HUDEP-2 (cell line): ENCODE measurements at regions not wholly inside any gene's neighbourhood (a gene's known extent, or its start where the extent isn't known, plus 50 kb on each side); places are given as distances from the start of the nearest gene placed in this dataset.

Experiments used
- DNase-seq, 76 experiments: peaks; one replicate each; lab custom pipeline; 2025; ENCODE audit not compliant: unreplicated experiment in 76 of 76; lab: John Stamatoyannopoulos, UW

DNA sequence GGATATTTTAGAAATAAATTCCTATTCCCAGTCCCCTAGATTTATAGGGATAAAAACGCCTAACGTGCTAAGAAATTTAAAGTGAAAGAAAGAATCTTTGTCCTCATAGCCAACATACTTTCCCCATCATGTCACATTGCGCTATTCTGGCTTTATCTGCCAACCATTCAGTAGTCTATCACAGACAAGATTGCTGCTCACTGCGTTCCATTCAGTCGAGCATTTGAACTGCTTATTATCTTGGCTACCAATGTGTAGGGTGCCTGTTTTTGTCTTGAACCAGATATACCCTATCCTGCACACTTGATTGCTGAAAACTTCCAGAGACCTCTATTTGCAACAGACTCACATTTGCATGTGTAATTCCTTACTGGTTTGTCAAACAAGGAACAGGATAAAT, 751.5 kb downstream of the EPHA7 start:
- DNase-seq = no peak

DNA sequence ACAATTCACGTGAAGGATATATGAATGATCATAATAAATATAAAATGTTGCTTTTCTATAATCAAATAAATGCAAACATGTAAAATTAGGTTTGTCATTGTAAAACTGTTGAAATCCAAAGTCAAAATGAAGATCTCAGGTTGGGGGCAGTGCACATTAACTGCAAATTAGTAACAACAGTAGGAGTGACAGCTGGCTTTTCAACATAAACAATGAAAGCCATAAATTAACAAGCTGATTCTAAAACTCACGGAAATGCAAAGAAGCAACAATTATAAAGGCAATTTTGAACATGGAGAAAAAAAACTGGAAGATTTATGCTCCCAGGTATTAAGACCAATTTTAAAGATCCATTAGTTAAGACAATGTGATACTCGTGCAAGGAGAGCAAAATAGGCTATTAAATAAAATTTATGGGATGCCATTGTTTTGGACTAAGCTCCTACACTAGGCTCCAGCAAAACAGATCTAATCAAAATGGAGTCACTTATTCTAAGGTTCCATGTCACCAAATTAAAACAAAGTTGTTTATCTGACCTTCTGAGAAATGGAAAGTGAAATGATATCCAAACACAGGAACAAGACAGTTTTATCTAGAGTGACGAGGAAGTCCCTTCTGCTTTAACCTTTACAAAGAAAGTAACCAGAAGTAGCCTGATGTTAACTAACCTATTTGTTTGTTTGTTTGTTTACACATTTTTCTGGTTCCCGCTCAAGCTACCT, 770.8 kb downstream of the EPHA7 start:
- no peak for DNase-seq

DNA sequence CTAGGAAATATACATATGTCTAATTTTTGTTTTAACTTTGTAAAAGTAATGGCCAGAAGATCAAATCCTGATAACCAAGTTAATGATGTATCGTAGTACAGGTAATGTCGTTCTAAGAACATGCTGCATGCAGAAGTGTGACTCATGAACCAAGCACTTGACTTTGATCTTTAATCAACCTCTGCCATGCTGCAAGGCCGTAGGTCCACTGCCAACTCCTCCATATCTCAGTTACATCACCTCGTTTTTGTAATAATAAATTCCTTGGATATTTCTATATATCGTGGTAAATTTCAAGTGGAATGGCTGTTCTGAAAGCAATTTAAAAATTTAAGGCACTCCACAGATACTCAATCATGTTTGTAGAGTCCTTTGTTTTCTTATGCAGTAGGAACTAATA, 771.7 kb downstream of the EPHA7 start:
- DNase-seq = no peak

DNA sequence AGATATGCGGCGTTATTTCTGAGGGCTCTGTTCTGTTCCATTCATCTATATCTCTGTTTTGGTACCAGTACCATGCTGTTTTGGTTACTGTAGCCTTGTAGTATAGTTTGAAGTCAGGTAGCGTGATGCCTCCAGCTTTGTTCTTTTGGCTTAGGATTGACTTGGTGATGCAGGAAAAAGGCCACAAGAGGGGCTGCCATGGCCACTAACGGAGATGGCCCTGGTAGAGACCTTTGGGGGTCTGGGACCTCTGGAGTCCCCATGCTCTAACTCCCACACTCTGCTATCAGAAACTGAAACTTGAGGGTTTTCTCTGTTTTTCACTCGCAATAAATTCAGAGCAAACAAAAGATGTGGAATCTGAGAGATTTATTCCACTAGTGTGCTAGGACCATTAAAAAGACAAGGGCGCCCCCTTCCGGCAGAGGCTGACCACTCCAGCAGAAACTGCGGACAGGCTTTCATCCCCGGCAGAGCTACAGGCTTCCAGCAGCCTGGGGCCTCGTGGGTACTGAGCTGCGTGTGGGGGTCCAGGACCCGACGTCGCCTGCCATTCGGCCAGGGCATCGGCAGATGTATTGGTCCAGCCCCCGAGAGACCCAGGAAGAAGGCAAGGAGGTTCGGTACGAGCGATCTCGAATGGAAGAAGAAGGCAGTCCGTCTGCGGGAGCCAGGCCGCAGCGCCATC, 775.1 kb downstream of the EPHA7 start:
- peak in 8 of 76 experiments; percentile 5 to 48 (median 28) for DNase-seq

DNA sequence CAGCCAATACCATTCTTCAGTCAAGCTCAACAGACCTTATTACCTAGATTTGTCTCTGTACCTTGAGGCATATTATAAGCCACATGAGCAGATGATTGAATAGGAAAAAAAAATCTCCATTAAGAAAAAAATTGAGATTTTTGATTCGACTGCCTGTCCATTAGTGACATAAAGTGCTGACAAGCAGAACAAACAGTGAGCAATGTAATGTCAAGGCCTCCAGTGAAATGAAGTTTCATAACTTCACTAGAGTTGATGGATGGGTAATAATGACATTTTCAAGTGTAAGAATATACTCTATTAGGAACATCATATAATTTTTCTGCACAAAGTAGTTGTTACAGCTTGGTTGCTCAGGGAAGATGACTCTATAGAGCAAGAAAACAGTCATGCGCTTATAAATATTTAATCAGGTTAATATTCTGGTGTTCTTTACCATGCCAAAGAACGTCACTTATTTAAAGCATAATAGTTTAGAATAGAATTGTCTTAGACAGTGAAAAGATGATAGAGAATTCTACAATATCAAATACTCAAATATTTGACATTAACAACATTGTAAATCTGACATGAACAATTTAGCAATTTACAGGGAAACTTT, 783.7 kb downstream of the EPHA7 start:
- DNase-seq = no peak

DNA sequence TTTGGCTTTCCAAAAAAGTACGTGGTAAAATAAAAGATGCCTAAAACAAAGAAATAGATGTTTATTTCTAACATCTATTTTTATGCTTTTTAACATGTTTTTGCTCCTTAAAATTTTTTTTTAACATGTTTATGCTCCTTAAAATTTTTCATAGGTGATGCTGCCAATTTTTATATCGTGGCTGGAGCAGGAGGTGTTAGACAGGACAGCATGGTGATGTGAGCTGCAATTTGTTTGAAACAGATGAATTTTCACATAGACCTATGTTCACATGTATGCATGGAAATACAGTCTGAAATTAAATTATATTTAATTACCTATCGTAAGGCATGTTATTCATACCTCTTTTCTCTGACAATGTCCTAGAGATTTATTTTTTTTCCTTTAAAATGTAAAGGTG, 784.8 kb downstream of the EPHA7 start:
- no peak for DNase-seq

DNA sequence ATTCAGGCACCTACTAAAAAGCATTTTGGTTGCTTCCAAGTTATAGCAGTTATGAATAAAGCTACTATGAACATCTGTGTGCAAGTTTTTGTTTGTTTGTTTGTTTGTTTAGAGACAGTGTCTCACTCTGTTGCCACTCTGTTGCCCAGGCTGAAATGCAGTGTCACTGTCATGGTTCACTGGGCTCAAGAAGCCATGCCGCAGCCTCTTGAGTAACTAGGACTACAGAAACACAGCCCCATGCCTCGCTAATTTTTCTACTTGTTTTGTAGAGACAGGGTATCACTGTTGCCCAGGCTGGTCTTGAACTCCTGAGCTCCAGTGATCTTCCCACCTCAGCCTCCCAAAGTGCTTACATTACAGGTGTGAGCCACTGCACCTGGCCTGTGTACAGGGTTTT, 795.9 kb downstream of the EPHA7 start:
- no peak for DNase-seq

DNA sequence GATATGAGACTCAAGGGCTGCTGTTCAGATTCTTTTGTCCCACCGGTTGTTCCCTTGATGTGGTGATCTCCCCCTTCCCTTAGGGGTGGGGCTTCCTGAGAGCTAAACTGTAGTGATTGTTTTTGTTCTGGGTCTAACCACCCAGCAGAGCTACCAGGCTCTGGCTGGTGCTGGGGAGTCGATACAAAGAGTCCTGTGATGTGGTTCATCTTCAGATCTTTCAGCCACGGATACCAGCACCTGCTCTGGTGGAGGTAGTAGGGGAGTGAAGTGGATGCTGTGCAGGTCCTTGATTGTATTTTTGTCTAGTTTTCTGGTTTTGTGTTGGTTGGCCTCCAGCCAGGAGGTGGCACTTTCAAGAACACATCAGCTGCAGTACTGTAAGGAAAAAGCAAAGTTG, 801.6 kb downstream of the EPHA7 start:
- no peak for DNase-seq

DNA sequence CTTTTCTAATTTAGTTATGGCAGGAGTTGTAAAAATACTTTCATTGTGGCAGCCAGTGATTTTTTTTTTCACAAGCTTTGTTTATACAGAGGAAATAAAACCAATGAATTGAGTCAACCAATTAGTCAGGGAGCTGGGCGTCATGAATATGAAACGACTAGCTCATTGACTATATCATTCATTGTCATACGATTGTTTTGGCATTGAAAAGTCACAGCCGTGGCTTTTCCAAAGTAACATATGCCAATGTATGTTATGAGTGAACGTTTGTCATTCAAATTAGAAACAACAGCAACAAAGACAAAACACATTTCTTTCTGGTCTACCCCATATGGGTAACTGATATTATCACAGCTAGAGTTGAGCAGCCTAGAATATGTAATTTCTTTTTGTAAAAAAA, 810.6 kb downstream of the EPHA7 start:
- DNase-seq = no peak

DNA sequence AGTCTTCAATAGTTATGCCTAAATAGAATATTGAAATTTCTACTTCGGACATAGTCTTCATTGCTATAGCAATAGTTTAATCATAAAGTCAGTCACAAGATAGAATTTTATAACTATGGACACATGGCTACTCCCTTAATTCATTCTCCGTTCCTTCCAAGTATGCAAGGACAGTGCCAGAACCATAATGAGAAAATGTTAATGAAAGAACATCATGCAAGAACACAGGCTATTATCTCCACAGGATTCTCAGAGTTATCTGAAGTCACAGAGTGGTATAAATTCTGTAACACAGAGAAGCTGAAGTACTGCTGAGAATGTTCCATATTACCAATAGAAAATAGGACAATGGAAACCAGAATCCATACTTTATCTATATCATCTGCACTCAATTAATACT, 826.2 kb downstream of the EPHA7 start:
- DNase-seq = no peak

DNA sequence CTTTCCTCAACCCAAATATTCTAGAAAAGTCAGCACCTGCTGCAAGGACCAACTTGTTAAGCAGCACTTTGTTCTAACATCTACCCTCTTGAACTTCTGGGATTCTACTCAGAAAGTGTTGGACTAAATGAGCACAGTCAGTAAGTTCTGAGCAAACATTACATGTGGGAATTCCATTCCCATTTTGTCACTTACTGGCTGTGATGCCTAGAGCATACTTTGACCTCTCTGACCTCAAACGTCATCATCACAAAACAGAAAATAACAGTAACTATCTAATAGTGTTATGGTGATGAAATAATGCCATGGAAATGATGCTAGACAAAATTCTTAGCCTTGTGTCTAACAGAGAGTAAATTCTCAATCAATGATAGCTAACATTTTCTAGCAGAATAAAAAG, 829.4 kb downstream of the EPHA7 start:
- DNase-seq = no peak

DNA sequence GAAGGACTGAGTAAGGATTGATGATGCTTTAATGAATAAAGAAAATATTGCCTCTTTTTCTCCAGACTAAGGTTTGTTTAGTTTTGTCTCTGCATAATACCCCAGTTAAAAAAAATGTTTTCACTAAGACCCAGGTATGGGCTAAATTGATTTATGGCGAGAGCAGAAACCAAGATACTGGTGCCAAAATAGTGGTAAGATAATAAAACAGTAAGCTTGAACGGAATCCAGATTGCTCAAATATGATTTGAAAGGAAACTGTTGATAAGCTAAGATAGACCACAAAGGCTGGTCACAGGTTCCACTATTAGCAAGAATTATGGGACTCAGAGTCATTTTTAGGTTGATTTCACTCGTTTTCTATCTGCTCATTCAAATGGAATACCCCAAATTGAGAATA, 831.2 kb downstream of the EPHA7 start:
- no peak for DNase-seq

DNA sequence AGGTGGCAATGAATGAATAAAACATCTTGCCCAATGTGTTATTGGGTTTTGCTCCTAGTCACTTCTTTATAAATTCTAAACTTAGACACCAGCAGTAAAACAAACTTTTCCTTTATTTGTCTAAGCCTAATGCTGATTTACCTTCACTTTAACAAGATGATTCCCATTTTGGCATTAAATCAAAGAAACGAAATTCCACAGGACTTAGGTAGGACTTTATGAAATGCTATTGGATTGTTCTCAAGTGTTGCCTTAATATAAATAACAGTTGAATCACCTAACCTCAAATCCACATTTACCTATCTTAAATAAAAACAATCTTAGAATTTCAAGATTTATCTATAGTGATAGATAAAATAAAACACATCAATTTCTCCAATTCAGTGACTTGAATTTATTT, 831.8 kb downstream of the EPHA7 start:
- DNase-seq = no peak

DNA sequence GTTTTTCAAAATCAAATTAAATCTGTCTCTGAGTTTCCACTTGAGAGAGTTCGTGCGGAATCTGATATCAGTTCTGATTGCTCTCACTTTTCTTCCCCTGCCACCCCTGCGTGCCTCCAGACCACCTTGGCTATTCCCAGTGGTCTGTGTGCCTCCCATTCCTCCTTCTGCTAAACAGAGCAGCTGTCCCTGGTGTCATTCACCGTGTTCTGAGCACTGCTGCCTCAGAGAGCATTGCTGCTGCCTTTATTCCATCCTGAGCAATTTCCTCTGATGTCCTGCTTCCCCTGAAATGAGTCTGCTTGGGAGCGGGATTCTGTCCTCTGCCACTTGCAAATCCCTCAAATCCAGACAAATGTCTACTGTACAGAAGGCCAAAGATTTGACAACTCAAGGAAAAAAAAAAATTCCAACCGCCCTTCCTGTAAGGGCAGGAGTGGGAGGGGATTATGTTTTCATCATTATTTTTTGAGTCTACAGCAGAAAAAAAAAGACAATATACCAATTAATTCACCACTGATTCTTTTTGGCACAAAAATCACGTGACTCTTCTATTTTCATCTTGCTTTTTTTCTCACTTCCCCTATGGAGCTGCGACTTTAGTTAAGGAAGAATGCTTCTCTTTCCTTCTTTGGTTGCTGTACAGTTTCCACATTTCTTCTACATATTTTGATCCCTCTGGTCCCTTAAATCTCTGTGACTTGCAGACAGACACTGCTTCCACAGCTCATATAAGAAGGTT, 833.0 kb downstream of the EPHA7 start:
- DNase-seq = no peak

DNA sequence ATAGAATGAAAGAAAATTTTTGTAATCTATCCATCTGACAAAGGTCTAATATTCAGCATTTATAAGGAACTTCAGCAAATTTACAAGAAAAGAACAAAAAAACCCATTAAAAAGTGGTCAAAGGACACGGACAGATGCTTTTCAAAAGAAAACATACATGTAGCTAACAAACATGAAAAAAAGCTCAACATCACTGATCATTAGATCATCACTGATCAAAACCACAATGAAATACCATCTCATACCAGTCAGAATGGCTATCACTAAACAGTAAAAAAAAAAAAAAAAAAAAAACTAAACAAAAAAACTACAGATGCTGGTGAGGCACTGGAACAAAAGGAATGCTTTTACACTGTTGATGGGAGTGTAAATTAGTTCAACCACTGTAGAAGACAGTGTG, 837.1 kb downstream of the EPHA7 start:
- DNase-seq = no peak

DNA sequence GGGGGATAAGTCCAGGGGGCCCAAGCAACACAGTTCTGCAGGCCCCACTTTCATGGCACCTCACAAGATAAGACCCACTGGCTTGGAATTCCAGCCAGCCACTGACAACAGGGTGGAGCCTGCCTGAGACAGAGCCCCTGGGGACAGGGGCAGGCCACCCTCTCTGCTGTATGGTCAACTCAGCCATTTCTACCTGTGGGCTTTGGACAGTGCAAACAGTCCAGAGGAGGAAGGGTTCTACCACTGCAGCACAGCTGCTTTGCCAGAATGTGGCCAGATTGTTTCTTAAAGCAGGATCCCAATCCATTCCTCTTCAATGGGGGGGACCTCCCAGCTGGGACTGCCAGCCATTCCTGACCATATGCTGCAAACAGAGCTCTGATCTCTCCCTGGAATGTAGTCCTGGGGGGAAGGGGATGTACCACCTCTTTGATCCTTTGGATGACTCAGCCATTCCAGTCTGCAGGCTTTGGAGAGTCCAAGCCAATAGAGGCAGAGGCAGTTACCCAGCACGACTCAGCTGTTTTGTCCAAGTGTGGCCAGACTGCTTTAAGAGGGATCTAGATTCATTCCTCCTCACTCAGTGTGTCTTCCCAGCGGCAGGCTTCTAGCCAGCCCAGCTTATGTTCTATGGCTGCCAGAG, 842.2 kb downstream of the EPHA7 start:
- DNase-seq = no peak

DNA sequence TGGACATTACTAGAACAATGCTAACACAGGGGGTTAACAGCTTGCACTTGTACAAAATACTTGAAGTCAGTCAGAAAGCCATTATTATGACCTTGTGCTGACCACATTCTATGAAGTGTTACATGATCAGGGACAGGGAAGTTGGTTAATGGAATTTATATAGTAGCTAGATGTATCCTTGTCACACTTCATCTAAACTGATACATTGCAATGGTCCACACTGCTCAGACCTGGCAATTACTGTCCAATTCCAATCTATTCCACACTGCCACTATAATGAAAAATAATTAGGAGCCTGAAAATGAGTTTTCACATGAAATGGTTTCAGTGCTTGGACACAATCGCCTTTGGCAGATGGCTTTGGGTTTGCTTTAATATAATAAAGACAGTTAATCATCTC, 850.8 kb downstream of the EPHA7 start:
- no peak for DNase-seq

DNA sequence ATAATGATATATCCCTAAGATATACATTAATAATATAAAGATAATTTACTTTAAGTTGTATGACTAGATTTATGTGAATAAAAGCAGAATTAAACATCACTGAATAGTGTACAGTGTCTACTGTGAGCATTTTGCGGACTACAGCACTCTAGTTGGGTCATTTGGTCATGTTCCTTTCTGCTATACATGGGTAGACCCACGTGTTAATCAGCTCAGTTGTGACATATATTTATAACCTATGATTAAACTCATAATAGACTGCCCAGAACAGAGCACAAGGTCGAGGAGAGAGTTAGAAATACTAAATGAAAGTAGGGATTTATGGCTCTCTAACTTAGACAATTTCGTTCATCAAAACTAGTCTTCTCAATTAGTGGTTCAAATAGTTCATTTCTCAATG, 852.7 kb downstream of the EPHA7 start:
- no peak for DNase-seq

DNA sequence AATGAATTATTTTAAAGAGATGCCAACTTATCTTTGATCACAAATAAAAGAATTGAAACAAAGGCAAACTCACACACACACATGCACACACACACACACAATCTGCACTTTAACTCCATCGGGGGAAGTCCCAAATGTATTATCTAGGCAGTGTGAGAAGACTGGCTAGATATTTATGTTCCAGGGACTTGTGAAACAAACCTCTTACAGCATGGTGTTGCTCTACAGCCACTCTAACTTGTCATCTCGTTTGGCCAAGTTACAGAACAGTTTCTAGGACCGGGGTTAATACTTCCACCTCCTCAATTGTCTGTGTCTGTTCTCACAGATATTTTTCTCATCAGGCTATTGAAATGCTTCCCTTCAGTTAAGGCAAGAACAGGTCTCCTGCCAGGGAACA, 855.0 kb downstream of the EPHA7 start:
- DNase-seq = no peak

DNA sequence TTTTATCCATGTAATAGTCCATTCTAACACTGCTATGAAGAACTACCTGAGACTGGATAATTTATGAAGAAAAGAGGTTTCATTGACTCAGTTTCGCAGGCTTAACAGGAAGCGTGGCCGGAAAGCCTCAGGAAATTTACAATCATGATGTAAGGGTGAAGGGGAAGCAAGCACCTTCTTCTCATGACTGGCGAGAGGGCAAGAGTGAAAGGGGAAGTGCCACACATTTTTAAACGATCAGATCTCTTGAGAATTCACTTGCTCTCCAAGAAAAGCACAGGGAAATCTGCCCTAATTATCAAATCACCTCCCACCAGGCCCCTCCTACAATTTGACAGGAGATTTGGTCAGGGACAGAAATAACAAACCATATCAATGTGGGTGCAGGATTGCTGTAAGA, 859.7 kb downstream of the EPHA7 start:
- DNase-seq = no peak

DNA sequence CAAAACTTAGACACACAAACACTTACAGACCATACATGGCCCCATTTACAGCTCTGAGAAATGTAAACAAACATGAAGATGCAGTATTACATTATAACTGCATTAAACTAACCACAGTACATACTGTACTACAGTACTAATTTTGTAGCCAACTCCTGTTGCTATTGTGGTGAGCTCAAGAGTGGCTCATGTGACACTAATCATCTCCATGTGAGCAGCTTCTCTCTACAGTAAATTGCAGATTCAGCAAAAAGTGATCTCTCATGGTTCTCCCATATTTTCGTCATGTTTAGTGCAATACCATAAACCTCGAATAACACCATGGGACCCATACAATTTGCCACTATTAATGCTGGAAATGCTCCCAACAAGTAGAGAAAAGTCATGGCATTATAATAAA, 860.4 kb downstream of the EPHA7 start:
- DNase-seq = no peak
